ENCODE measurements at regions not wholly inside any gene's neighbourhood (a gene's known extent, or its start where the extent isn't known, plus 50 kb on each side); places are given as distances from the start of the nearest gene placed in this dataset.

DNA sequence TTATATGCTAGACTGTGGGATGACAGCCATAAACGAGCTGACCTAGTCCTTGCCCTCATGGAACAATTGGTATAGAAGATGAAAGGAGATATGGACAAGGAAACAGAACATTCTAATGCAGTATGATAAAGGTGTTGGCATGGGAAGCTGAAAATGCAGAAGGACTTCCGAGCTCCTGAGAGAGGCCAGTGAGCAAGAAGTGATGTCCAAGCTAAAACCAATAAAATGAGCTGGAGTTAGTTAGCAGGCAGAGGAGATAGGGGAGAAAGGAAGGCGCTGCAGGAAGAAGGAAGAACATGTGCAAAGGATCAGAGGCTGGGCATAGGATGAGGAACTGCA lies 64.5 kb downstream of the BOD1L2 start:
- no peak overlapping the region for H3K27ac ChIP-seq (replicated peaks)
- DNase-seq (ENCODE audit: low read depth in 1 of 2, low spot score in 1 of 2), result no peak
- no peak overlapping the region for H3K4me3 ChIP-seq (replicated peaks; ENCODE audit: insufficient read depth, low read length)
- TF ChIP-seq, protein P1, sequence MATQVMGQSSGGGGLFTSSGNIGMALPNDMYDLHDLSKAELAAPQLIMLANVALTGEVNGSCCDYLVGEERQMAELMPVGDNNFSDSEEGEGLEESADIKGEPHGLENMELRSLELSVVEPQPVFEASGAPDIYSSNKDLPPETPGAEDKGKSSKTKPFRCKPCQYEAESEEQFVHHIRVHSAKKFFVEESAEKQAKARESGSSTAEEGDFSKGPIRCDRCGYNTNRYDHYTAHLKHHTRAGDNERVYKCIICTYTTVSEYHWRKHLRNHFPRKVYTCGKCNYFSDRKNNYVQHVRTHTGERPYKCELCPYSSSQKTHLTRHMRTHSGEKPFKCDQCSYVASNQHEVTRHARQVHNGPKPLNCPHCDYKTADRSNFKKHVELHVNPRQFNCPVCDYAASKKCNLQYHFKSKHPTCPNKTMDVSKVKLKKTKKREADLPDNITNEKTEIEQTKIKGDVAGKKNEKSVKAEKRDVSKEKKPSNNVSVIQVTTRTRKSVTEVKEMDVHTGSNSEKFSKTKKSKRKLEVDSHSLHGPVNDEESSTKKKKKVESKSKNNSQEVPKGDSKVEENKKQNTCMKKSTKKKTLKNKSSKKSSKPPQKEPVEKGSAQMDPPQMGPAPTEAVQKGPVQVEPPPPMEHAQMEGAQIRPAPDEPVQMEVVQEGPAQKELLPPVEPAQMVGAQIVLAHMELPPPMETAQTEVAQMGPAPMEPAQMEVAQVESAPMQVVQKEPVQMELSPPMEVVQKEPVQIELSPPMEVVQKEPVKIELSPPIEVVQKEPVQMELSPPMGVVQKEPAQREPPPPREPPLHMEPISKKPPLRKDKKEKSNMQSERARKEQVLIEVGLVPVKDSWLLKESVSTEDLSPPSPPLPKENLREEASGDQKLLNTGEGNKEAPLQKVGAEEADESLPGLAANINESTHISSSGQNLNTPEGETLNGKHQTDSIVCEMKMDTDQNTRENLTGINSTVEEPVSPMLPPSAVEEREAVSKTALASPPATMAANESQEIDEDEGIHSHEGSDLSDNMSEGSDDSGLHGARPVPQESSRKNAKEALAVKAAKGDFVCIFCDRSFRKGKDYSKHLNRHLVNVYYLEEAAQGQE (IDR thresholded peaks at IDR 0.05; ENCODE audit: insufficient replicate concordance, low read depth), result no peak
- no peak for TF ChIP-seq GABPA (IDR thresholded peaks at IDR 0.05; ENCODE audit: low read depth)
- TF ChIP-seq, protein P2, sequence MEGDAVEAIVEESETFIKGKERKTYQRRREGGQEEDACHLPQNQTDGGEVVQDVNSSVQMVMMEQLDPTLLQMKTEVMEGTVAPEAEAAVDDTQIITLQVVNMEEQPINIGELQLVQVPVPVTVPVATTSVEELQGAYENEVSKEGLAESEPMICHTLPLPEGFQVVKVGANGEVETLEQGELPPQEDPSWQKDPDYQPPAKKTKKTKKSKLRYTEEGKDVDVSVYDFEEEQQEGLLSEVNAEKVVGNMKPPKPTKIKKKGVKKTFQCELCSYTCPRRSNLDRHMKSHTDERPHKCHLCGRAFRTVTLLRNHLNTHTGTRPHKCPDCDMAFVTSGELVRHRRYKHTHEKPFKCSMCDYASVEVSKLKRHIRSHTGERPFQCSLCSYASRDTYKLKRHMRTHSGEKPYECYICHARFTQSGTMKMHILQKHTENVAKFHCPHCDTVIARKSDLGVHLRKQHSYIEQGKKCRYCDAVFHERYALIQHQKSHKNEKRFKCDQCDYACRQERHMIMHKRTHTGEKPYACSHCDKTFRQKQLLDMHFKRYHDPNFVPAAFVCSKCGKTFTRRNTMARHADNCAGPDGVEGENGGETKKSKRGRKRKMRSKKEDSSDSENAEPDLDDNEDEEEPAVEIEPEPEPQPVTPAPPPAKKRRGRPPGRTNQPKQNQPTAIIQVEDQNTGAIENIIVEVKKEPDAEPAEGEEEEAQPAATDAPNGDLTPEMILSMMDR (IDR thresholded peaks at IDR 0.05; ENCODE audit: insufficient read depth, low read length), result no peak
- TF ChIP-seq SPI1 (IDR thresholded peaks at IDR 0.05; ENCODE audit: borderline replicate concordance, low read depth), result no peak
- no peak for TF ChIP-seq POLR2AphosphoS5 (IDR thresholded peaks at IDR 0.05; ENCODE audit: low read depth)
- H3K27me3 ChIP-seq (ENCODE audit: insufficient read depth, poor library complexity, severe bottlenecking), result peaks cover 22% of the 10 kb centered on the region

DNA sequence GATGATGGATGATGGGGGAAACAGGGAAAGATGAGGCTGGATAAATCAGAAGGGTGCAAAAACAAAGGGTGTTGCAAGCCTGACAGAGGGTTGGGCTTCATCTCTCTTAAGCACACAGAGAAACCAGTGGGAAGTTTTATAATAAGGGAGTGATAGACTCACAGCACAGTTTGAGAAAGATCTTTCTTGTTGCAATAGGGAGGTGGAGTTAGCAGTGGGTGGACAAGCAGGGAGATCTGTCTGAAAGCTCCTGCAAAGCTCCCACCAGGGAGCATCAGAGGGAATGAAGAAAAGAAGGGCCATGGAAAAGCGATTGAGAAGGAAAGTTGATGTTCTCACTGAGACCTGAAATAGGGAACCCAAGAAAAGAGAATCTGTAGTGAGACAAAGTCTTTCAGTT lies 64.9 kb downstream of the BOD1L2 start:
- DNase-seq (ENCODE audit: low read depth in 1 of 2, low spot score in 1 of 2), result no peak
- no peak for TF ChIP-seq GABPA (IDR thresholded peaks at IDR 0.05; ENCODE audit: low read depth)
- TF ChIP-seq, protein P2 (IDR thresholded peaks at IDR 0.05; ENCODE audit: insufficient read depth, low read length), result no peak
- TF ChIP-seq POLR2AphosphoS5 (IDR thresholded peaks at IDR 0.05; ENCODE audit: low read depth), result no peak
- TF ChIP-seq SPI1 (IDR thresholded peaks at IDR 0.05; ENCODE audit: borderline replicate concordance, low read depth), result no peak
- TF ChIP-seq, protein P1 (IDR thresholded peaks at IDR 0.05; ENCODE audit: insufficient replicate concordance, low read depth), result no peak
- Histone ChIP-seq H3K4me3 (replicated peaks; ENCODE audit: insufficient read depth, low read length) (no peak overlapping the region), H3K27ac (replicated peaks) (no peak overlapping the region), H3K27me3 (ENCODE audit: insufficient read depth, poor library complexity, severe bottlenecking) (peaks cover 23% of the 10 kb centered on the region)

DNA sequence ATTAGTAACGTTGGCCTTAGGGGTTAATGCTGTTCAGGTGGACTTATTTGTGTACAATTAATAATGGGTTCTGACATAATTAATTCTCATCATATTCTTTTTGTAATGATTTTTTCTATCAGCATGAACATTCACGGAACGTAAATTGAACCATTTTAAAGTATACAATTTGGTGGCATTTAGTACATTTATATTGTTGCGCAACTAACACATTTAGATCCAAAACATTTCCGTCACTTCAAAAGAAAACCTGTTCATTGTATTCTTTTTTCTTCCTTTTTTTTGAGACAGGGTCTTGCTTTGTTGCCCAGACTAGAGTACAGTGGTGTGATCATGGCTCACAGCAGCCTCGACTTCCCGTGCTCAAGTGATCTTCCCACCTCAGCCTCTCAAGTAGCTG lies 65.8 kb downstream of the BOD1L2 start:
- DNase-seq (ENCODE audit: low read depth in 1 of 2, low spot score in 1 of 2), result no peak
- no peak overlapping the region for H3K27ac ChIP-seq (replicated peaks)
- no peak overlapping the region for H3K4me3 ChIP-seq (replicated peaks; ENCODE audit: insufficient read depth, low read length)
- no peak for TF ChIP-seq GABPA (IDR thresholded peaks at IDR 0.05; ENCODE audit: low read depth)
- no peak for TF ChIP-seq SPI1 (IDR thresholded peaks at IDR 0.05; ENCODE audit: borderline replicate concordance, low read depth)
- TF ChIP-seq, protein P2 (IDR thresholded peaks at IDR 0.05; ENCODE audit: insufficient read depth, low read length), result no peak
- no peak for TF ChIP-seq POLR2AphosphoS5 (IDR thresholded peaks at IDR 0.05; ENCODE audit: low read depth)
- TF ChIP-seq, protein P1 (IDR thresholded peaks at IDR 0.05; ENCODE audit: insufficient replicate concordance, low read depth), result no peak
- peaks cover 24% of the 10 kb centered on the region for H3K27me3 ChIP-seq (ENCODE audit: insufficient read depth, poor library complexity, severe bottlenecking)

All from HL-60 (cell line).